CD8-positive, alpha-beta memory T cell (primary cell): ENCODE measurements at regions not wholly inside any gene's neighbourhood (a gene's known extent, or its start where the extent isn't known, plus 50 kb on each side); places are given as distances from the start of the nearest gene placed in this dataset.

Experiments
- CTCF ChIA-PET: fragments of 350-600 bp; sonication (Branson Sonifier 250); formaldehyde crosslinking; loops from one replicate; lab custom pipeline; 2021; ENCODE audit warnings: antibody characterized with exemption; lab: Charles Lee
- POLR2A ChIA-PET: fragments of 350-600 bp; sonication (Branson Sonifier 250); formaldehyde crosslinking; loops from one replicate; lab custom pipeline; 2021; ENCODE audit warnings: antibody characterized with exemption; lab: Charles Lee
- DNase-seq, 5 donors: peaks; one replicate each; pipeline versions ENCODE4 v3.0.0 to v3.0.0-alpha.2; 2020 to 2022; ENCODE audit warnings: mixed read lengths in 1 of 5
- H3K27ac ChIP-seq: one replicate; pipeline ENCODE4 v1.7.0; 2013; ENCODE audit warnings: low read depth, mild to moderate bottlenecking, low read length, moderate library complexity
- H3K27me3 ChIP-seq: 2 replicates; pipeline ENCODE4 v1.7.0; 2013; ENCODE audit warnings: low read length, mild to moderate bottlenecking; ENCODE audit not compliant: insufficient read depth, poor library complexity, severe bottlenecking
- H3K36me3 ChIP-seq: 2 replicates; pipeline ENCODE4 v1.7.0; 2013; ENCODE audit warnings: mild to moderate bottlenecking, low read length, moderate library complexity; ENCODE audit not compliant: insufficient read depth
- H3K4me1 ChIP-seq: 2 replicates; pipeline ENCODE4 v1.7.0; 2013; ENCODE audit warnings: mild to moderate bottlenecking, low read length, moderate library complexity; ENCODE audit not compliant: insufficient read depth
- H3K4me3 ChIP-seq: 2 replicates; pipeline ENCODE4 v1.7.0; 2013; ENCODE audit warnings: mild to moderate bottlenecking, low read length
- H3K9me3 ChIP-seq: 2 replicates; pipeline ENCODE4 v1.7.0; 2013; ENCODE audit warnings: mild to moderate bottlenecking, low read length
- H3K27ac Mint-ChIP-seq, 8 donors: one replicate each; pipeline ENCODE4 v1.8.0; 2020 to 2021; ENCODE audit warnings: mixed read lengths in 8 of 8, mild to moderate bottlenecking in 6 of 8, inconsistent platforms in 3 of 8, moderate library complexity in 3 of 8
- H3K27me3 Mint-ChIP-seq, 2 donors: one replicate each; pipeline ENCODE4 v1.8.0; 2020 to 2021; ENCODE audit warnings: mixed read lengths in 2 of 2, mild to moderate bottlenecking in 1 of 2, moderate library complexity in 1 of 2
- H3K36me3 Mint-ChIP-seq, 3 donors: one replicate each; pipeline ENCODE4 v1.8.0; 2020 to 2021; ENCODE audit warnings: mixed read lengths in 3 of 3, inconsistent platforms in 1 of 3, mild to moderate bottlenecking in 1 of 3
- H3K4me1 Mint-ChIP-seq, 3 donors: one replicate each; pipeline ENCODE4 v1.8.0; 2020 to 2021; ENCODE audit warnings: mixed read lengths in 3 of 3, inconsistent platforms in 1 of 3, mild to moderate bottlenecking in 1 of 3
- H3K4me3 Mint-ChIP-seq, 7 donors: one replicate each; pipeline ENCODE4 v1.8.0; 2020 to 2021; ENCODE audit warnings: mixed read lengths in 7 of 7, mild to moderate bottlenecking in 6 of 7, moderate library complexity in 4 of 7, inconsistent platforms in 2 of 7
- H3K9me3 Mint-ChIP-seq, 5 donors: one replicate each; pipeline ENCODE4 v1.8.0; 2020 to 2022; ENCODE audit warnings: mixed read lengths in 5 of 5, mild to moderate bottlenecking in 3 of 5, moderate library complexity in 2 of 5, inconsistent platforms in 1 of 5

DNA sequence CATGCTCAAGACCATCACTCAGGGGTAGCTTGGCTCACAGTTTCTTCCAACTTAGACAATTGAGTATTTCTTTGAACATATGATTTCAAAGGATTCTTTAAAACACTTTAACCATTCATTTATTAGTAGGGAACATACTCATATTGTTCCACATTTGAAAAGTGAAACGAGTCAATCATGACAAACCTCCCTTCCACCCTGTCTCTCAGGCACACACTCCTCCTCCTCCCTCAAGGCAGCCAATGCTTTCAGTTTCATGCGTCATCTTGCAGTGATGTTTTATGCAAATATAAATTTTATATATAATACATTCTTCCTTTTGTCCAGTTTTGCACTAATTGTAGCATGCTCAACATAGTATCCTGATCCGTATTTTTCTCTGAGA lies 126.0 kb upstream of the BOD1 start:
- Histone ChIP-seq H3K4me3 (no peak overlapping the region), H3K36me3 (no peaks in the 10 kb centered on the region), H3K9me3 (no peaks in the 10 kb centered on the region), H3K27ac (no peak overlapping the region), H3K4me1 (no peaks in the 10 kb centered on the region), H3K27me3 (no peaks in the 10 kb centered on the region)
- CTCF ChIA-PET = no interaction called here
- POLR2A ChIA-PET = no interaction called here
- no peak overlapping the region for H3K4me3 Mint-ChIP-seq
- peaks cover 5 to 12% of the 10 kb centered on the region in 2 donors for H3K27me3 Mint-ChIP-seq
- no peaks in the 10 kb centered on the region for H3K36me3 Mint-ChIP-seq
- H3K9me3 Mint-ChIP-seq = no peaks in the 10 kb centered on the region
- no peaks in the 10 kb centered on the region for H3K4me1 Mint-ChIP-seq
- DNase-seq = no peak
- H3K27ac Mint-ChIP-seq = no peak overlapping the region

DNA sequence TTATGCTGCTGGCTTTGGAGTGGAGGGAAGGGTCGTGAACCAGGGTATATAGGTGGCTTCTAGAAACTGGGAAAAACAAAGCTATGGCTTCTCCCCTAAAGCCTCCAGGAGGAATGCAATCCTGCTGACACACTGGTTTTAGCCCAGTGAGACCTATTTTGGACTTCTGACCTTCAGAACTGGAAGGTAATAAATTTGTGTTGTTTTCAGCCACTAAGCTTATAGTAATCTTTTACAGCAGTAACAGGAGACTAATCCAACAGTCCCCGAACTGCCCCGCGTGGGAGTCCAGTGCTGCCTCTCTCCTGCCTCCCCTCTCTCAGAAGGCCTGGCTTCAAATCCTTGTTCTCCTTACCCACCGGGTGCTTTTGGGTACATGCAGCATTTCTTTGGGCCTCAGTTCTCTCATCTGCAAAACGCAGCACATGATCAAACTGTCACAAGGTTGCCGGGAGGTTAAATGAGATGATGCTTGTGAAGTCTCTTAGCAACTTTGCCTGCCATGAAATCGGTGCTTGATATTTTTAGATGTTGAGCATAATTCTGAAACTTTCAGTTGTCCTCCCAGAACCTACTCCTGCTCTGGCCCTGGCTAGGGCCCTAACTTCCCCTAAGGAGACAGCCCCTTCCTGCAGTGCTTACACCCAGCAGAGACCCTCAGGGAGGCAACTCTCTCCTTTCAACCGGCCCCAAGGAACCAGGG lies 127.3 kb upstream of the BOD1 start:
- Mint-ChIP-seq H3K27ac (no peak overlapping the region), H3K9me3 (no peaks in the 10 kb centered on the region), H3K27me3 (peaks cover 7 to 12% of the 10 kb centered on the region in 2 donors), H3K36me3 (no peaks in the 10 kb centered on the region), H3K4me3 (no peak overlapping the region), H3K4me1 (no peaks in the 10 kb centered on the region)
- CTCF ChIA-PET = no interaction called here
- Histone ChIP-seq H3K27ac (no peak overlapping the region), H3K4me1 (no peaks in the 10 kb centered on the region), H3K36me3 (no peaks in the 10 kb centered on the region), H3K27me3 (no peaks in the 10 kb centered on the region), H3K4me3 (no peak overlapping the region), H3K9me3 (no peaks in the 10 kb centered on the region)
- DNase-seq = no peak
- POLR2A ChIA-PET = no interaction called here

DNA sequence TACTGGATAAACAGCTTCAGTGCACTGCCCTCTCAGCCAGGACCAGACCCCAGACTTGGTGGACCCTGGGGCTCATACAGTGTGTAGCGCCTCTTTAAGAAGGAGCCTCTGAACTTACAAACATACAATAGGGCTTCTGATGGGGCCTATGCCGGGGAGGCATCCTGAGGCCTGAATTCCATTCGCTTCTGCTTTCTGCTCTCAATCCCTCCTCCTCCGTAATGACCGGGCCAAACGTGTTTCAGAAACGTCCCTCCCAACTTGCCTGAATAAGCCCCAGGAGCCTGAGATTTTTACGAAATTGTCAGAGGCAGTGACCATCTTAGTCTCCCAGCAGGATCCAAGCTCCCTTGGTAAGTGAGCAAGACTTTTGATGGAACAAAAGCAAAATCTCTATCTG lies 128.1 kb upstream of the BOD1 start:
- POLR2A ChIA-PET = no interaction called here
- no peak overlapping the region for H3K4me3 Mint-ChIP-seq
- Histone ChIP-seq H3K36me3 (no peaks in the 10 kb centered on the region), H3K27me3 (no peaks in the 10 kb centered on the region), H3K4me3 (no peak overlapping the region), H3K4me1 (no peaks in the 10 kb centered on the region), H3K9me3 (no peaks in the 10 kb centered on the region), H3K27ac (no peak overlapping the region)
- CTCF ChIA-PET = no interaction called here
- H3K4me1 Mint-ChIP-seq = no peaks in the 10 kb centered on the region
- DNase-seq = no peak
- no peak overlapping the region for H3K27ac Mint-ChIP-seq
- peaks cover 5 to 9% of the 10 kb centered on the region in 2 donors for H3K27me3 Mint-ChIP-seq
- no peaks in the 10 kb centered on the region for H3K9me3 Mint-ChIP-seq
- no peaks in the 10 kb centered on the region for H3K36me3 Mint-ChIP-seq

DNA sequence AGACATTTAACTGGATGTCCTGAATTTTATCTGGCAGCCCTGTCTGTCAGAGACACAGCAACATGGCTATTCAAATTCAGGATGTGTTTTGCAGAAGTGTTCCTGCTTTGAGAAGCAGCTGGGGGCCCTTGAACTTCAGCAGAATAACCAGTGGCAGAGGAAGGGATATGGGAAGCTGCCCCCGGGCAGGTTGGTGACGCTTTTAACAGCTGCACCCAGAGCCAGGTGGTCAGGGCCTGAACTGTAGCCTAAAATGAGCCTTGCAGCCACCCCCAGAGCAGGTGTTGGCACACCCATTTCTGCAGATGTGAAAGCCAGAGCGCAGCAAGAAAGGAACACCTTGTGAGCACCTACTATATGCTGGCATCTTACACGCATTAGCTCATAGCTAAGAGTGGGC lies 128.7 kb upstream of the BOD1 start:
- H3K27ac ChIP-seq = no peak overlapping the region
- no peaks in the 10 kb centered on the region for H3K4me1 ChIP-seq
- no peak overlapping the region for H3K27ac Mint-ChIP-seq
- no peaks in the 10 kb centered on the region for H3K36me3 Mint-ChIP-seq
- no peaks in the 10 kb centered on the region for H3K9me3 Mint-ChIP-seq
- H3K27me3 ChIP-seq = no peaks in the 10 kb centered on the region
- H3K4me3 Mint-ChIP-seq = no peak overlapping the region
- no peaks in the 10 kb centered on the region for H3K36me3 ChIP-seq
- no peak overlapping the region for H3K4me3 ChIP-seq
- peaks cover 5 to 6% of the 10 kb centered on the region in 2 donors for H3K27me3 Mint-ChIP-seq
- ChIA-PET CTCF (interaction anchor here (0.6 kb wide), 1 partner anchor 93 kb away, joined by 3 read pairs; no protein-coding TSS in a partner anchor), POLR2A (no interaction called here)
- H3K4me1 Mint-ChIP-seq = no peaks in the 10 kb centered on the region
- no peaks in the 10 kb centered on the region for H3K9me3 ChIP-seq
- DNase-seq = no peak

DNA sequence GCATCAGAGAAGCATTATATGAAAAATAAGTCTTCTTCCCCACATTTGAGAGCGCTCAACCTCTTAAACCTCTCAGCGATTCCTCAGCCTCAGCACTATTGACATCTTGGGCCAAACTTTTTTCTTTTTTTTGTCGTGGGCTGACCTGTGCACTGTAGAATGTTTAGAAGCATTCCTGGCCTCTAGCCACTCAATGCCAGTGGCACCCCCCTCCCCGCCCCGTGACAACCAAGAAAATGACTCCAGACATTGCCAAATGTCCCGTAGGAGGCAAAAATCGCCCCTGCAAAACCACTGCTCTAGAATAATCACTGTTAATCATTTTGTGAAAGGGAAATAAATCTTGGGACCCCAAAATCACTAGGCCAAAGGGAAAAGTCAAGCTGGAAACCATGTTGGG lies 129.1 kb upstream of the BOD1 start:
- no peaks in the 10 kb centered on the region for H3K4me1 ChIP-seq
- CTCF ChIA-PET = interaction anchor here (0.6 to 0.7 kb wide), 2 partner anchors 14 to 93 kb away, joined by 3 read pairs; no protein-coding TSS in a partner anchor

DNA sequence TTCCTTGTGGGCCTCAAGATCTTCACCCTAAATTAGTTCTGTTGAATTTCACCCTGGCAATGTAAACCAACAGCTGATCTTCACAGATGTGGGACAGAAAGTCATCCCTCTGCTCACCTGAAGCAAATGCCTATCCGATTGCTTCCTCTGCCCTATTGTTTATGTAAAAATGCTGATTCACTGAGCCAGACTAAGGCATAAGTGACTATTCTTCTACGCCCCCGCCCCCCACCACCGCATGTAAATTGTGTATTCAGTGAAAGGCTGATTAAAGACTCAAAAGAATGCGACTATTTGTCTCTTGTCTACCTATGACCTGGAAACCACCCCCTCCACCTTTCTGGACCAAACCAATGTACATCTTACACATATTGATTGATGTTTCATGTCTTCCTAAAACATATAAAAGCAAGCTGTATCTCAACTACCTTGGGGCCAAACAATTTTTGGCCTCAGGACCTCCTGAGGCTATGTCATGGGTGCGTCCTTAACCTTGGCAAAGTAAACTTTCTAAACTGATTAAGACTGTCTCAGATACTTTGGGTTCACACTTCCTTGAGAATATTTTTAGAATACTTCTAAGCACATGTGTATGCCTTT lies 129.7 kb upstream of the BOD1 start:
- no peaks in the 10 kb centered on the region for H3K4me1 ChIP-seq
- no peak for DNase-seq
- Mint-ChIP-seq H3K27me3 (peaks cover under 1 to 5% of the 10 kb centered on the region in 2 donors), H3K36me3 (no peaks in the 10 kb centered on the region), H3K9me3 (no peaks in the 10 kb centered on the region), H3K4me1 (no peaks in the 10 kb centered on the region), H3K27ac (no peak overlapping the region), H3K4me3 (no peak overlapping the region)
- H3K36me3 ChIP-seq = no peaks in the 10 kb centered on the region
- H3K9me3 ChIP-seq = no peaks in the 10 kb centered on the region
- no peak overlapping the region for H3K4me3 ChIP-seq
- no peak overlapping the region for H3K27ac ChIP-seq
- no peaks in the 10 kb centered on the region for H3K27me3 ChIP-seq
- ChIA-PET POLR2A (no interaction called here), CTCF (interaction anchor here (0.7 kb wide), 1 partner anchor 13 kb away, joined by 3 read pairs; no protein-coding TSS in a partner anchor)

More for the DNA sequence above, 129.1 kb upstream of the BOD1 start:
- Mint-ChIP-seq H3K27me3 (peaks cover 5 to 6% of the 10 kb centered on the region in 2 donors), H3K4me1 (no peaks in the 10 kb centered on the region), H3K27ac (no peak overlapping the region), H3K36me3 (no peaks in the 10 kb centered on the region), H3K9me3 (no peaks in the 10 kb centered on the region), H3K4me3 (no peak overlapping the region)
- POLR2A ChIA-PET = no interaction called here
- H3K9me3 ChIP-seq = no peaks in the 10 kb centered on the region
- H3K4me3 ChIP-seq = no peak overlapping the region
- no peaks in the 10 kb centered on the region for H3K36me3 ChIP-seq
- DNase-seq = no peak
- H3K27me3 ChIP-seq = no peaks in the 10 kb centered on the region
- H3K27ac ChIP-seq = no peak overlapping the region

DNA sequence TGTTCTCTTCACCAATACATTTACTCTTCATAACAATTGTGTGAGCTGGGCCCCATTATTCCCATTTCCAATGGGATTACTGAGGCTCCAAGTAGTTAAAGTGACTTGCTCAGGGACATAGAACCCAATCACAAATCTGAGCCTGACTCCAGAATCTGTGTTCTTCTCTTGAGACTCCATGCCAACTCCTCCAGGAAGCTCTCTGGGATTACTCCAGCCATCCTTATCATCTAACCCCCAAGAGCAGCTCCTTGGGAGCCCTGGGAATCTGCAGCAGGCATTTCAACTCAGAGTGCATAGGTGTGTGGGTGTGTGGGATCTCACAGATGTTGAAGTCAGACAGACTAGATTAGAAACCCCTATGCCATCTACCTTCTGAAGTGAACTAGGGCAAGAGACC lies 131.4 kb upstream of the BOD1 start:
- no peaks in the 10 kb centered on the region for H3K36me3 Mint-ChIP-seq

DNA sequence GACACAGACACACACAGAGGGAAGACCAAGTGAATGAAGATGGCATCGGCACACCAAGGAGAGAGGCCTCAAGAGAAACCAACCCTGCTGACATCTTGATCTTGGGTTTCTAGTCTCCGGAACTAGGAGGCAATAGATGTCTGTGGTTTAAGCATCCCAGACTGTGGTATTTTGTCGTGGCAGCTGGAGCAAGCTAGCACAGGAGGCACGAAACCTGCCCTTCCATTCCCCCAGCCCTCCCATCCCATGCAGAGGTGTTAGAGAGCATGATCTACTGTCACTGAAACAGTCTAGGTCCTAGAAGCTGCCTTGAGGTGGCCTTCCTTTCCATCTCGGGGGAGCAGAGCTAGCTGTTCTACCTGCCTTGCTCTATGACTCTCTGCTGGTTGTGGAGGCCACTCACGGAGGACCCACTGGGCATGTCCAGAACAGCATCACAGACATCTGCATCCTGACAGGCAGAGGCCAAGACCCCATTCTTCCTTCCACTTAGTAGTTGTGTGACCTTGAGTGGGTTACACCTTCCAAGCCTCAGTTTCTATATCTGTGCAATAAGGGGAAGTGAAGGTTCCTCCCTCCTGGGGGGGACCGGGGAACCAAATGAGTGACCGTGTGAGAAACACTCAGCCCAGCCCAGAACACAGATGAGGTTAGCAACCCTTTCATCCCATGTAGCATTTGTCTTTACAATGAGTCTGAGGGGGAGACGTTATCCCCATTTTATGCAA lies 134.3 kb upstream of the BOD1 start:
- ChIA-PET POLR2A (no interaction called here), CTCF (no interaction called here)
- Mint-ChIP-seq H3K27ac (no peak overlapping the region), H3K36me3 (no peaks in the 10 kb centered on the region), H3K4me3 (no peak overlapping the region), H3K4me1 (no peaks in the 10 kb centered on the region), H3K27me3 (peaks cover 5 to 6% of the 10 kb centered on the region in 2 donors), H3K9me3 (no peaks in the 10 kb centered on the region)
- H3K27ac ChIP-seq = no peak overlapping the region
- H3K9me3 ChIP-seq = no peaks in the 10 kb centered on the region
- no peaks in the 10 kb centered on the region for H3K4me1 ChIP-seq
- H3K4me3 ChIP-seq = no peak overlapping the region
- H3K36me3 ChIP-seq = no peaks in the 10 kb centered on the region
- no peaks in the 10 kb centered on the region for H3K27me3 ChIP-seq
- DNase-seq = no peak

More for the DNA sequence above, 131.4 kb upstream of the BOD1 start:
- no peak overlapping the region for H3K27ac ChIP-seq
- Mint-ChIP-seq H3K27me3 (peaks cover 5% of the 10 kb centered on the region in 2 donors), H3K4me1 (no peaks in the 10 kb centered on the region), H3K9me3 (no peaks in the 10 kb centered on the region), H3K27ac (no peak overlapping the region), H3K4me3 (no peak overlapping the region)
- DNase-seq = no peak
- H3K27me3 ChIP-seq = no peaks in the 10 kb centered on the region
- H3K4me1 ChIP-seq = no peaks in the 10 kb centered on the region
- H3K9me3 ChIP-seq = no peaks in the 10 kb centered on the region
- no peaks in the 10 kb centered on the region for H3K36me3 ChIP-seq
- CTCF ChIA-PET = no interaction called here
- POLR2A ChIA-PET = no interaction called here
- H3K4me3 ChIP-seq = no peak overlapping the region
